ENCODE measurements at regions not wholly inside any gene's neighbourhood (a gene's known extent, or its start where the extent isn't known, plus 50 kb on each side); places are given as distances from the start of the nearest gene placed in this dataset.

GRCh38 chr4:52290466-52290865 is 239.4 kb downstream of the SPATA18 start:
- DNase-seq = no peak

- DNase-seq = no peak
Observed at GRCh38 chr4:52292245-52292644, 241.1 kb downstream of the SPATA18 start.

- no peak for DNase-seq
Observed at GRCh38 chr4:52296341-52296740, 245.2 kb downstream of the SPATA18 start.

- DNase-seq = no peak
Observed at GRCh38 chr4:52298444-52298843, 247.3 kb downstream of the SPATA18 start.

GRCh38 chr4:52299120-52299519 is 248.0 kb downstream of the SPATA18 start:
- DNase-seq = no peak

GRCh38 chr4:52311464-52312125 is 260.5 kb downstream of the SPATA18 start:
- DNase-seq = no peak

GRCh38 chr4:52312722-52313121 is 261.6 kb downstream of the SPATA18 start:
- no peak for DNase-seq

GRCh38 chr4:52317361-52317879 is 266.3 kb downstream of the SPATA18 start:
- DNase-seq = no peak

- DNase-seq = no peak
Observed at GRCh38 chr4:52317981-52318380, 266.9 kb downstream of the SPATA18 start.

- no peak for DNase-seq
Observed at GRCh38 chr4:52329894-52330293, 278.8 kb downstream of the SPATA18 start.

- no peak for DNase-seq
Observed at GRCh38 chr4:52343595-52343994, 292.5 kb downstream of the SPATA18 start.

GRCh38 chr4:52350926-52351325 is 299.8 kb downstream of the SPATA18 start:
- DNase-seq = no peak

- DNase-seq = no peak
Observed at GRCh38 chr4:52358366-52358765, 300.7 kb downstream of the USP46 start.

- DNase-seq = no peak
Observed at GRCh38 chr4:52358883-52359321, 300.2 kb downstream of the USP46 start.

GRCh38 chr4:52366191-52366590 is 292.9 kb downstream of the USP46 start:
- no peak for DNase-seq

- DNase-seq = no peak
Observed at GRCh38 chr4:52366621-52367020, 292.5 kb downstream of the USP46 start.

GRCh38 chr4:52367282-52367830 is 291.7 kb downstream of the USP46 start:
- DNase-seq = no peak

- no peak for DNase-seq
Observed at GRCh38 chr4:52368895-52369294, 290.2 kb downstream of the USP46 start.

- DNase-seq = no peak
Observed at GRCh38 chr4:52369649-52370048, 289.5 kb downstream of the USP46 start.

GRCh38 chr4:52370576-52370975 is 288.5 kb downstream of the USP46 start:
- no peak for DNase-seq

- no peak for DNase-seq
Observed at GRCh38 chr4:52371841-52372240, 287.3 kb downstream of the USP46 start.

GRCh38 chr4:52372269-52372668 is 286.8 kb downstream of the USP46 start:
- DNase-seq = no peak

GRCh38 chr4:52372747-52373146 is 286.4 kb downstream of the USP46 start:
- no peak for DNase-seq

- no peak for DNase-seq
Observed at GRCh38 chr4:52373650-52374049, 285.5 kb downstream of the USP46 start.

GRCh38 chr4:52374877-52375276 is 284.2 kb downstream of the USP46 start:
- DNase-seq = no peak

Measured in inflammatory macrophage treated with lipopolysaccharide for 1 hour (primary cell).